ENCODE measurements at regions not wholly inside any gene's neighbourhood (a gene's known extent, or its start where the extent isn't known, plus 50 kb on each side); places are given as distances from the start of the nearest gene placed in this dataset.

DNA sequence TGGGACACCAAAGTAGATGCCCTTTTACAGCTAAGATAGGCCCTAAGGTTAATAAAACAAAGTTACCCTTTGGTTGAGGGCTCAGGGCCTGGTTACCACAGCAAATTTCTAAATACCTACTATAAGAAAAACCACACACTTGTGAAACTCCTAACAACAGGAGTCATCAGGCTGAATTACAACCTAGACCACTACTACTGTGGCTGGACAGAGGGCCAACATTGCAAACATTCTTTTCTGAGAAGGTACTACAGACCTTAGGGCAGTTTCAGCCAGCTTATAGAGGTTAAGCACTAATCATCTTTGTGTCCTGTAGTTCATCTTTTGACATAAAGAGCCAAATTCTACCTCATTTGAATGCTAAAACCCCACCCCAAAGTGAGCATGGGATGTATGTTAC is 504.0 kb downstream of the RAPGEF2 start:
- FAIRE-seq (no peak), DNase-seq (ENCODE audit: low read depth, low spot score) (no peak)
- Histone ChIP-seq H3K79me2 (ENCODE audit: control insufficient read depth, insufficient read depth, low read length) (no peaks in the 10 kb centered on the region), H3K9me1 (ENCODE audit: control insufficient read depth, extremely low read depth, insufficient read depth, low read length) (no peaks in the 10 kb centered on the region), H2AFZ (ENCODE audit: control insufficient read depth, low read length) (no peak overlapping the region), H3K4me1 (ENCODE audit: control insufficient read depth, extremely low read depth, insufficient read depth, low read length) (no peaks in the 10 kb centered on the region), H3K9me3 (ENCODE audit: control insufficient read depth, low read depth, low read length) (no peaks in the 10 kb centered on the region), H3K27me3 (ENCODE audit: control insufficient read depth, extremely low read depth, insufficient read depth, low read length) (no peaks in the 10 kb centered on the region), H3K36me3 (ENCODE audit: control insufficient read depth in 2 of 2, extremely low read depth in 1 of 2, insufficient read depth in 2 of 2, low read length in 2 of 2) (no peaks in the 10 kb centered on the region), H4K20me1 (ENCODE audit: control insufficient read depth, extremely low read depth, insufficient read depth, low read length) (no peaks in the 10 kb centered on the region), H3K4me3 (ENCODE audit: control insufficient read depth in 2 of 3, extremely low read depth in 1 of 3, insufficient read depth in 2 of 3, low read depth in 1 of 3, low read length in 3 of 3) (no peak overlapping the region), H3K9ac (ENCODE audit: control insufficient read depth, extremely low read depth, insufficient read depth, low read length) (no peak overlapping the region), H3K27ac (ENCODE audit: control insufficient read depth, insufficient read depth, low read length) (no peak overlapping the region), H3K4me2 (ENCODE audit: control insufficient read depth, extremely low read depth, insufficient read depth, low read depth, low read length) (no peak overlapping the region)
- dilution Hi-C loops (cut with MboI; ENCODE audit: extremely low pct_ligation_motif_present, low sequenced_read_pairs): no loop called here
- no peak for TF ChIP-seq EZH2 (IDR thresholded peaks at IDR 0.05; ENCODE audit: low read length)
- TF ChIP-seq, protein P1, sequence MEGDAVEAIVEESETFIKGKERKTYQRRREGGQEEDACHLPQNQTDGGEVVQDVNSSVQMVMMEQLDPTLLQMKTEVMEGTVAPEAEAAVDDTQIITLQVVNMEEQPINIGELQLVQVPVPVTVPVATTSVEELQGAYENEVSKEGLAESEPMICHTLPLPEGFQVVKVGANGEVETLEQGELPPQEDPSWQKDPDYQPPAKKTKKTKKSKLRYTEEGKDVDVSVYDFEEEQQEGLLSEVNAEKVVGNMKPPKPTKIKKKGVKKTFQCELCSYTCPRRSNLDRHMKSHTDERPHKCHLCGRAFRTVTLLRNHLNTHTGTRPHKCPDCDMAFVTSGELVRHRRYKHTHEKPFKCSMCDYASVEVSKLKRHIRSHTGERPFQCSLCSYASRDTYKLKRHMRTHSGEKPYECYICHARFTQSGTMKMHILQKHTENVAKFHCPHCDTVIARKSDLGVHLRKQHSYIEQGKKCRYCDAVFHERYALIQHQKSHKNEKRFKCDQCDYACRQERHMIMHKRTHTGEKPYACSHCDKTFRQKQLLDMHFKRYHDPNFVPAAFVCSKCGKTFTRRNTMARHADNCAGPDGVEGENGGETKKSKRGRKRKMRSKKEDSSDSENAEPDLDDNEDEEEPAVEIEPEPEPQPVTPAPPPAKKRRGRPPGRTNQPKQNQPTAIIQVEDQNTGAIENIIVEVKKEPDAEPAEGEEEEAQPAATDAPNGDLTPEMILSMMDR (optimal IDR thresholded peaks at IDR 0.05 in 1 of 3, IDR thresholded peaks at IDR 0.05 in 1 of 3, conservative IDR thresholded peaks at IDR 0.05 in 1 of 3; ENCODE audit: extremely low read depth in 1 of 3, insufficient read depth in 2 of 3, low read length in 3 of 3): no peak

DNA sequence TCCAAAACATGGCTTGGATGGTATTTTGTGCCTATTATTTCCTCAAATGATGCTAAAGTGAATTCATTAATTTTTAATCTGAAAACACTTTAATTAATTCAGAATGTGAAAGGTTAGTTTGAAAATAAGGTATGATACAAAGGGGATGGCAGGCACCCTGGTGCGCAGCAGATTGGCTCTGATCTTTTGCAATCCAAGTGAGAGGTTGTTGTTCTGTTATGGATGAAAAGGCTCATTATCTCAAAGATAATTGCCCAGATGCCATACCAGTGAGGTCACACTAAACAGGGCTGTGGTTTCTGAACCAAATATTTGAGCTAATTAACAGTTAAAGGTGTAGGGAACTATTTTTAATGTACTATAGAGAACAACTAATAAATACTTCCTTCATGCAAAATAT is 504.9 kb downstream of the RAPGEF2 start:
- Histone ChIP-seq H2AFZ (ENCODE audit: control insufficient read depth, low read length) (no peak overlapping the region), H3K79me2 (ENCODE audit: control insufficient read depth, insufficient read depth, low read length) (no peaks in the 10 kb centered on the region), H3K4me1 (ENCODE audit: control insufficient read depth, extremely low read depth, insufficient read depth, low read length) (no peaks in the 10 kb centered on the region), H3K27me3 (ENCODE audit: control insufficient read depth, extremely low read depth, insufficient read depth, low read length) (no peaks in the 10 kb centered on the region), H3K36me3 (ENCODE audit: control insufficient read depth in 2 of 2, extremely low read depth in 1 of 2, insufficient read depth in 2 of 2, low read length in 2 of 2) (no peaks in the 10 kb centered on the region), H3K4me2 (ENCODE audit: control insufficient read depth, extremely low read depth, insufficient read depth, low read depth, low read length) (no peak overlapping the region), H3K27ac (ENCODE audit: control insufficient read depth, insufficient read depth, low read length) (no peak overlapping the region), H3K9me1 (ENCODE audit: control insufficient read depth, extremely low read depth, insufficient read depth, low read length) (no peaks in the 10 kb centered on the region), H3K4me3 (ENCODE audit: control insufficient read depth in 2 of 3, extremely low read depth in 1 of 3, insufficient read depth in 2 of 3, low read depth in 1 of 3, low read length in 3 of 3) (no peak overlapping the region), H3K9ac (ENCODE audit: control insufficient read depth, extremely low read depth, insufficient read depth, low read length) (no peak overlapping the region), H4K20me1 (ENCODE audit: control insufficient read depth, extremely low read depth, insufficient read depth, low read length) (no peaks in the 10 kb centered on the region), H3K9me3 (ENCODE audit: control insufficient read depth, low read depth, low read length) (no peaks in the 10 kb centered on the region)
- no peak for FAIRE-seq
- dilution Hi-C loops (cut with MboI; ENCODE audit: extremely low pct_ligation_motif_present, low sequenced_read_pairs): no loop called here
- no peak for TF ChIP-seq EZH2 (IDR thresholded peaks at IDR 0.05; ENCODE audit: low read length)
- TF ChIP-seq, protein P1 (optimal IDR thresholded peaks at IDR 0.05 in 1 of 3, IDR thresholded peaks at IDR 0.05 in 1 of 3, conservative IDR thresholded peaks at IDR 0.05 in 1 of 3; ENCODE audit: extremely low read depth in 1 of 3, insufficient read depth in 2 of 3, low read length in 3 of 3): no peak
- no peak for DNase-seq (ENCODE audit: low read depth, low spot score)

Measured in keratinocyte (primary cell).